ENCODE measurements at regions not wholly inside any gene's neighbourhood (a gene's known extent, or its start where the extent isn't known, plus 50 kb on each side); places are given as distances from the start of the nearest gene placed in this dataset.

- Histone ChIP-seq H3K27ac (no peak overlapping the region), H3K4me3 (no peak overlapping the region)
- DNase-seq (ENCODE audit: low spot score): no peak
- no peak for TF ChIP-seq CTCF (IDR thresholded peaks at IDR 0.05)
These were observed 395.4 kb upstream of the NFE2L3 start for GRCh38 chr7:25756601-25757000.

- no peak for TF ChIP-seq CTCF (IDR thresholded peaks at IDR 0.05)
- Histone ChIP-seq H3K27ac (no peak overlapping the region), H3K4me3 (no peak overlapping the region)
- DNase-seq (ENCODE audit: low spot score): no peak
These were observed 393.4 kb upstream of the NFE2L3 start for GRCh38 chr7:25758559-25758958.

DNA sequence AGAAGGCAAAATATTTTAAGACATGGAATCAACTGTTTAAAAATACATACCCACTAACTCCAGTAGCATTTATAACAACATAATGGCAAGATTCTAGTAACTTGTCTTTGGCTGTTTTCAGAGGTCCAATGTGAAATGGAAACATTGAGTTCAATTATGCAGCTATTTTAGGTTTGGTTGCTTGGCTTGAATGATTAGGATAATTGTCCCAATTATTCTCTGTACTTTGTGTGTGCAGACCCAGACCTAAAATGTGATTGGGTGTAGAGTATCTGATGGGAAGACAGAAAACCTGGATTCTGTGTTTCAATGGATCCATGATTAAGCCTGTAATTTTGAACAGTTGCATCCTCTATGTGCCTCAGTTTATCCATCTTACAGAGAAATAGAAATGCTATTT is 392.7 kb upstream of the NFE2L3 start:
- H3K27ac ChIP-seq: no peak overlapping the region
- no peak for DNase-seq (ENCODE audit: low spot score)
- H3K4me3 ChIP-seq: no peak overlapping the region
- no peak for TF ChIP-seq CTCF (IDR thresholded peaks at IDR 0.05)

- TF ChIP-seq CTCF (IDR thresholded peaks at IDR 0.05): no peak
- Histone ChIP-seq H3K4me3 (no peak overlapping the region), H3K27ac (no peak overlapping the region)
- DNase-seq (ENCODE audit: low spot score): no peak
These were observed 392.2 kb upstream of the NFE2L3 start for GRCh38 chr7:25759748-25760147.

GRCh38 chr7:25762511-25763462 is 389.2 kb upstream of the NFE2L3 start:
- Histone ChIP-seq H3K27ac (no peak overlapping the region), H3K4me3 (no peak overlapping the region)
- DNase-seq (ENCODE audit: low spot score): no peak
- no peak for TF ChIP-seq CTCF (IDR thresholded peaks at IDR 0.05)

DNA sequence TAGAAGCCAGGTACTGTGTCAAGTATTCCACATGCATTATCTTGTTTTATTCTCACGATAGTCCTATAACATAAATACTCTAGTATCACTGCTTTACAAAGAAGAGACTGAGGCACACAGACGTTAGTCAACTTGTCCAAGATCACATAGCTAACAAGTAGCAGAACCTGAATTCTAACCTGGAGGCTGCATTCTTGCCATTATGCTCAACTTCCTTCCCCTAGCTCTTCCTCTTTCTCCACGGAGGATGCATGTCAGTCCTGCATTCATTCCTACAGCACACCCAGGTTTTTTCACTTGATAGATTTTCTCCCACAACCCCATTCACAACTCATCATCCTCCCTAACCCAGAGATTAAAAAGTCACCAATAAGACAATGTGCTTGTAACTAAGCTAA is 388.5 kb upstream of the NFE2L3 start:
- H3K27ac ChIP-seq: no peak overlapping the region

More for the DNA sequence above, 388.5 kb upstream of the NFE2L3 start:
- no peak overlapping the region for H3K4me3 ChIP-seq
- DNase-seq (ENCODE audit: low spot score): no peak
- no peak for TF ChIP-seq CTCF (IDR thresholded peaks at IDR 0.05)
